HG02970 (cell line): ENCODE measurements at regions not wholly inside any gene's neighbourhood (a gene's known extent, or its start where the extent isn't known, plus 50 kb on each side); places are given as distances from the start of the nearest gene placed in this dataset.

Source experiments
- ATAC-seq: cut with Tn5 transposase; IDR thresholded peaks from one replicate; pipeline ENCODE4 v1.9.1; 2021; ENCODE audit warnings: mild to moderate bottlenecking, moderate library complexity, moderate number of reproducible peaks; ENCODE audit not compliant: unreplicated experiment, low FRiP score

DNA sequence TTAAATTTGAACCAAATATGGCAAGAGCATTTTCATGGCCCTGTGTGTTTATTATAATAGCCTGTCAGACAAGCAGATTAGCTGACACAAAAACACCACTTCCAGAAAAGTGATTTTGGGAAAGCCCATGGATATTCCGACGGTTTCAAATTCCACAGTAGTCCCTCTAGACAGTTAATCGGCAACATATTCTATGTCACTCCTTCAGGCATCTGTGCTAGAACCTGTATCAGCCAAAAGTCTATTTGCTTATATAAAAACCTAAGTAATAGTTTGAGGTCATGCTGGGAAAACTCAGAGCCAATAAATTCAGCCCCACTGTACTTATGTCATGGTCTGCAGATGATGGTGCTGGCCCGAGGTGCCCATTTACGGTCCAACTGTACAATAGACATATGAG, 110.2 kb upstream of the ARHGEF26 start:
- ATAC-seq, result no peak

DNA sequence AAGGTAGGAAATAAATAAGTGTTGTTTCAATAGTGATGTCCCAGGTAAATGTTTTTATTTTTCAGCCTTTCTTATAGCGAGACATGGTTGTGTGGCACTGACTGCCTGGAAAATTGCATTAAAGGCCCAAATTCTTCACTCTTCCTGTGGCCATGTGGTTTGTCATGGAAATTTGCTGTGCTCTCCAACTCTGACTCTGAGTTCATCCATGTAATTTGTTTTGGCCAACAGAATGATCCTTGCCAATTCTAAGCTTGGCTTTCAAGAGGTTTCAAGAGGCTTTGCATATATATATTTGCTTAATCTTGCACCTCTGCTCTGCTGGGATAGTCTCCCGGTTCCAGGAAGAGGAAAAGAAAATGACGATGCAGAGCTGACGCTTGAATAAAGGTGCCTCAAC, 107.5 kb upstream of the ARHGEF26 start:
- ATAC-seq, result no peak

DNA sequence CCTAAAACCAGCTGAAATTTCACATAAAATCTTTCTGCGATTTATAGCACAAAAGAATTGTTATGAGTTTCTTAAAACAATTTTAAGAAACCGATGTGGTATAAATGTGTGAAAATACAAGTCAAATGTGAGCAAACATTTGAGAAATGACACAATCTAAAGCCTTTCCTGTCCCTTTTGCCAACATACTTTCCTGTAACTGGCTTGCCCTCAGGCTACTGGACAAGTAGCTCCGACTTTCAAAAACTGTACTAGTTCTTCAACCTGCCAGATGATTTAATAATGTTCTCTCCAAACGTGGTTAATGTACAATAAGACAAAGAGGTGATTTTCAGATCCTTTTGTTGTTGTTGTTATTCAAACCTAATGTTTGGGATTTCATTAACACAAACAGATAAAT, 105.9 kb upstream of the ARHGEF26 start:
- no peak for ATAC-seq

DNA sequence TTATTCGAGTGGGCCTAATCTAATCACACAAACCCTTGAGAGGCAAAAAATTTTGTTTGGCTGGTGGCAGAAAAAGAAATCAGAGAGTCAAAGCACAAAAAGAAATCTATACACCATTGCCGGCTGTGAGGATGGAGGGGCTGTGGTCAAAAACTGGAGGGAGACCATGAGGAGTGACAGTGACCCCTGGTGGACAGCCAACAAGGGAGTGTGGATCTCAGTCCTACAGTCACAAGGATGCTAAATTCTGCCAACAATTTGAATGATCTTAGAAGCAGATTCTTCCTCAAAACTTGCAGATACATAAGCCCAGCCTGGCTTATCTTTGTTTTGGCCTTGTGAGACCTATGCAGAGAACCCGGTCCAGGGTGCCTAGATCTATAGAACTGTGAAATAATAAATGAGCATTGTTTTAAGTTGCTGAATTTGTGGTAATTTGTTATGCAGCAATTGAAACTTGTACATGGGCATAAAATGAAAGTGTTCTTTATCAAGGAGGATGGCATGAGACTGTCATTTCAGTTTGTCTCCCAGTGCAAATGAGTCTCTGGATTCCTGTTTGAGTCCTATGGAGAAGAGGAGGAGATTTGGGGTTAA, 103.0 kb upstream of the ARHGEF26 start:
- ATAC-seq, result no peak

DNA sequence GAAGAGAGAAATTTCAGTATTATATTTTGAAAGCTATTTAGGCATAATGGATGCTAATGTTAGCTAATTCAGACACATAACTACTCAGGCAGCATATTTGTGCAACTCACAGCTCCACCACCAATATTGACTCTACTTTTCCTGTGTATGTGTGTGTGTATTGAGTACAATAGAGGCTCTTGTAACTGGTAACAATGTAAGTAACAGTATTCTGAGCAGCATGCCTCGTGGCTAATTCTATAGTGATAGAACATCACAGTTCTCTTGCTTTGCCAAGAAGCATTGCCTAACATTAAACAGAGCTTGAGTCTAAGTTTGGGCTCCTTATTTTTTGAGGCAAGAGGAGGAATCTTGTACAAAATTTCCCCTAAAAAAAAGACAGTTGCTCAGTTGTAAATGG, 98.6 kb upstream of the ARHGEF26 start:
- no peak for ATAC-seq

DNA sequence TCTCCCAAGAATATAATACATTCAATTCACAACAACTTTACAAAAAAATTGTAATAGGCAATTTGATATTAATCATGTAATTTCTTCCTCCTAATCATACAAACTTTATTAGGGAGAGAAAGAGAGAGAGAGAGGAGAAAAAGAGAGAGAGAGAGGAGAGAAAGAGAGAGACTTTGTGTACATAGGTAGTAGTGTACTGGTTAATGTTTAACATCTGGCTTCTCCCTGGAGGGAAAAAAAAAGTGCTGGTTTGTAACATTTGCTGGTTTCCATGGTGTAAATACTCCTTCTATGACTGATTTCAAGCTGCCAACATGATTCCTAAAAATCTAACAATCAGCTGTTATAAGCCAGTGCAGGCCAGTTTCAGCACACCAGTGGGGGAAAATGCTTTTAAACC, 98.0 kb upstream of the ARHGEF26 start:
- no peak for ATAC-seq

DNA sequence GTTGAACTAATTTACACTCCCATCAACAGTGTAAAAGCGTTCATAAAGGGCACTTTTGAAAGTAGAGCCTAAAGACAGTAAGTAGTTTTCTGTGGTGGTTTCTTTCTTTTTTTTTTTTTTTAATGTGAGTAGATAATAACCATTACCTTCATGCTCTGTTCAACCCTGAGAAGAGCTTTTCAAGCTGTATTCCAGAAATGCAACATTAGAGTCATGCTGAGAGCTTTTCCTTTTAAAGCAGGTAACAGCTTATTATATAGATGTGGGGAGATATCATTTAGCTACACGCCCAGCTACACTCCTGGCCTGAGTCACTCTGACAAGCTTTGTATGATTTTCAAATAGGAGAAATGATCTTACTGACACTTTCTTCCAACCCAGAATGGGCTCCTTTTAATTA, 96.2 kb upstream of the ARHGEF26 start:
- ATAC-seq, result no peak

DNA sequence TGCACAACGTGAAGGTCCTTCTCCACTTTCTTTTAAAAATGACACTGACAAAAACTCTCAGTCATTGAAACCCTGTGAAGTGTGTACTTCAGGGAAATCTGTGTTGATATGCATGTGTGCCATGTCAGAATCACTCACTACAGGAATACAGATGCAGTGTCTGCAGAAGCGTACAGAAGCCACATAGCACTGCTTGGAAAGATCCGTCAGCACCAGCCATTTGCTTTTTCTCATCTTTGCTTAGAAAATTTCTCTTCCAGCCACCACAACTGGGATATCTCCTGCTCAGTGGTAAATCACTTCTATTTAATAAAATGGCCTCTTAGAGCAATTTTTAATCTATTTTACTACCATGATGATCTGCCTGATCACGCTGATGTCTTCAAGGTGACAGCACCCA, 91.3 kb upstream of the ARHGEF26 start:
- ATAC-seq, result no peak

DNA sequence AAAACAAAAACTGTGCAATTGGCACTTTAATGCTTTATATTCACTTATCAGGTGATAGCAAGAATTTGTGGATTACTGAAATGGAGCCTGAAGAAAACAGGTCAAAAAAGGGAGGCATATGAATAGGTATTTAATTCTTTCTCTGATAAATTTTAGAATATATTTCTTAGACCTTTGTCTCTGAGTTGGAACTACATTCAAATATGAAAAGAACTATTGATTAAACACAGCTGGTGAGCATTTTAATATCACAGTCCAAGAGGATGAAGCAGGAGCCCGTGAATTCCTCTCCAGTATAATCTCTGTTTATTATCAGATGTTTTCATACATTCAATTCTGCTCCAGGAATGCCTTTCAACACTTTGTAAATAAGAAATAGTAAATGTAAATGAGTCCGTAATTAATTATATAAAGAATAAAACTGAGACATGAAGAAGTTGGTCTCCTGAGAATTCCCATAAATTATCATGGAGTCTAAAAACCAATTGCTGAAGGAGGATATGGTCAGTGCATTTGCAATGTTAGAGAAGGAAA, 86.3 kb upstream of the ARHGEF26 start:
- no peak for ATAC-seq

DNA sequence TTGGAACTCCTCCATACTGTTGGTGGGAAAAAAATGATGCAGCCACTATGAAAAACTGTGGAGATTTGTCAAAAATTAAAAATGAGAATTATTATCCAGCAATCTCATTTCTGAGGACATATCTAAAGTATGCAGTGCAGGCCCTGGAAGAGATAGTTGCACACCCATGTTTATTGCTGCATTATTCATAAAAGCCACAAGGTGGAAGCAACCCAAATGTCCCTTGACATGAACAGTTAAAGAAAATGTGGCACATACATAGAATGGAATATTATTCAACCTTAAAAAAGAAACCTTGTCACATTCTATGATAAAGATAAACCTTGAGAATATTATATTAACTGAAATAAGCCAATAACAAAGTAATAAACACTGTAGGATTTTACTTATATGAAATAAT, 80.9 kb upstream of the ARHGEF26 start:
- no peak for ATAC-seq

DNA sequence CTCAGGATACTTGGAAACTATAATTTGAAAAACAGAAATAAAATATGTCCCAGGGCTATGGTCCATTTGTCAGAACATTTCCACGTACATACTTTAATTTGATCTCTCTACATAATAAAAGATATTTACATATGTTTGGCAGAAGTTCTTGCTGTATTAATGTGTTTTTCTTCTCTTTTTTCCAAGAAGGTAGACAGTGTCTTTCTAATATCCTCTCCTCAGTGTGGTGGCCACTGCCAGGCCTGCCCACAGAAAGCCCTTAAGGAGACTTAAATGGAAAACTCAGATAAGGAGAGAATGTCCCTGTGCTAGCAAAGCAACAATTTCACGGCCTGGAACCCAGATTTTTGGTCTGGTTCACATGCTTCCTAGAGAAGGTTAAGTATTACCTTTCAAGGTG, 76.5 kb upstream of the ARHGEF26 start:
- no peak for ATAC-seq

DNA sequence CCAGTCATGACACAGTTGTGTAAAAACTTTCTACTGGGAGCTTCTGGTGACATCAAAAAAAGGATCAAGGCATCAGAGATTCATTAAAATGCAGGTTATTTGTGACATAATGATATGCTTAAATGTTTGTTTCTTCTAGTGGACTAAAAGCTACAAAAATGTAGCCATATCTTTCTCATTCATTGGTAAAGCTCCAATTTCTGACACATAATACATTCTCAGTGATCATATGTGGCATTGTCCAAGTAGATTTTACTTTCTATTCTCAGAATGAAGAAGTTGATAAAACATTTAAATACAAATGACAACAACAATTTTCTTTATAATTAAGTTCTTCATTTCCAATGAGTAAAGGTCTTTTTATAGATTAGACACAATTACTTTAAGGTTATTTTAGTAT, 71.0 kb upstream of the ARHGEF26 start:
- no peak for ATAC-seq

DNA sequence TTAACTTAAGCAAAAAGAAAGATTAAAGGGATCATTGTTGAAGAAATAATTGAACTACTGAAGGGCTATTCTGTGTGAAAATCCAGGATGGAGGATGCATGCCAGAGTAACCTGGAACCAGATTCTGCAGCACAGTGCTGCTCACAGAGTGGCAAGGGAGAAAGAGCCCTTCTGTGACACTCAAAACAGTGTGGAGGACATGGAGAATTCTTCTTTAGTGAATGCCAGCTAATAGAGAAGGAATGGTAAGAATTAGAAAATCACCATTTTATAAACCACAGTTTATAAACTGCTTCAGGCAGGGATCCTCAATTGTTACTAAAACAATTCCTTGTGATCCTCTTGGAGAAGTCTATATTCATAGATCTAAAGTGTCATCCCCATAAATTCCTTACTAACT, 70.4 kb upstream of the ARHGEF26 start:
- no peak for ATAC-seq

DNA sequence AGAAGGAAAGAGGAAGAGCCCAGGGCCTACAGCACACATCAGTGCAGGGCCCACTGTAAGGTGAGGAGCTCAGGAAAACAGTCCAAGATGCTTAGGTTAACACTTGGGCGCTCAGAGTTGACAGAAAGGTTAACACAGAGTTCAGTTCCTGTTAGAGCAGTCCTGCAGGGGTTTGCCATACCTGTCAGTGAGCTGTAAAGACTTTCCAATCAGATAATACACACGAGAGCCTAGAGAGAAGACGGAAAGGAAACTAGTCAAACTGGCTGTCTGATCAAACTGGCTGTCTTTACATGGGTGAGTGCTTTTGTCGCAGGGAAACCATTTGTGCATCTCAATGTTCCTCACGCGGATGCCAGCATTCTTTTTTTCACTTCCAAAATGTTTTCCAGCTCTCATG, 61.4 kb upstream of the ARHGEF26 start:
- ATAC-seq, result no peak

DNA sequence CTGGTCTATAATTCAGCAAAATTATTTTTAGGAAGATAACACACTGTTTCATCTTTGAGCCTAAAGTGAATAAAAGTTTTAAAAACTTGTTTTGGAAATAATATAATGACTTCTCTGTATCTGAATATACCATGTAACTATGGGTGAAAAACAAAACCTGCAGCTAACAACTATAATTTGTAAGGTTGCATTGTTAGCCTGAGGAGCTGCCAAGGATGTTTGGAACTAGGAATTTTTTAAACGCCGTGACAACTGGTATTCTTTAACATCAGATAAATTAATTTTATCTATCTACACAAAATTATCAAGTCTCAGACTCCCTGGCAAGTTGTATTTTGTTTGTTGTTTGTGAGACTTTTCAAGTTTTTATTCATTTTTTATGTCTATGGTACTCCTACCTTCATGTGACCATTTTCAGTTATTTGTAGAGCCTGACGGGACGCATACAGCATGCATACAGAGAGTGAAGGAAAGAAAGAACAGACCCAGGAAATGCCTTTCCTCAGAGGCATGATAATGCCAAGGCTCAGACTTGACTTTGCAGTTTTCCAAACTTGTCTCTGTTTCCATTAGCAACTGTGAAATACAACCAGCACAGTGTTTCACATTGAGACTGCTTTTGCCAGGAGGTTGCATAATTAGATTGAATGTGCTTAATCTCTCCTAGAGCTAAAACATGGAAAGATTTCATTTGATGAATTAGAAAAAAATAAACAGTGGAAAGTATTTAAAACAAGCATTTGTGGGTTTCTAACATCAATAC, 60.8 kb upstream of the ARHGEF26 start:
- ATAC-seq, result no peak

DNA sequence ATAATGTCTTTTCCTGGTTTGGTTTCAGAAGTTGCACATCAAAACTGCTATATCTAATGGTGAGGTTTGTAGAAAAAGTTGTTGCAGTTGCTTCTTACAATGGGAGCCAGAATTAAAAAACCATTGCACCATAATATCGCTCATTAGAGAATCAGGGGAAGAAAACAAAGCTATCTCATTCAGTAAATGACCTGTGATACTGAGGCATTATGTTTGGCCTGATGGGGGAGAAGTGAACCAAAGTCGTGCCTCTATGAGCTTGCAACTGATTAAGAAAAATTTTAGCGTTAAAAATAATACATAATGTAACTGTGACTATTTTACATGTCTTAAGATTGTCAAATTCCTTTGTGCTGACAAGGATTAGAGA, 60.2 kb upstream of the ARHGEF26 start:
- no peak for ATAC-seq

DNA sequence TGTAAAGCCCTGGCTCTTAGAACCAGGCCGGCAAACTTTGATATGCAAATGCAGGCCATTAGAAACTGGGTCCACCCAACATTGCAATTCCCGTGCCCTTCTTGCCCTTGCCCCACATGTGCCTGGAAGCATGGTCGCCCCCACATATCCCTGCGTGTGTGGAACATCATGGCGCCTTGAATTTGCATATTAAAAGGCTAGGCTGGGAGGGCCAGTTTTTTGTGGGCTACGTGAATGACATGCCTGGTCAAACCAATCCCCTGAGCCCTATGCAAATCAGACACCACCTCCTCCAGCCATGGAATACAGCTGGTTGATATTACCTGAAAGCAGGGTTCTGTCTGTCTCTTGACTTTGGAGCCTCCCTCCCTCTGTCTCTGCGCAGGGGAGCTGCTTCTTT, 58.7 kb upstream of the ARHGEF26 start:
- no peak for ATAC-seq

DNA sequence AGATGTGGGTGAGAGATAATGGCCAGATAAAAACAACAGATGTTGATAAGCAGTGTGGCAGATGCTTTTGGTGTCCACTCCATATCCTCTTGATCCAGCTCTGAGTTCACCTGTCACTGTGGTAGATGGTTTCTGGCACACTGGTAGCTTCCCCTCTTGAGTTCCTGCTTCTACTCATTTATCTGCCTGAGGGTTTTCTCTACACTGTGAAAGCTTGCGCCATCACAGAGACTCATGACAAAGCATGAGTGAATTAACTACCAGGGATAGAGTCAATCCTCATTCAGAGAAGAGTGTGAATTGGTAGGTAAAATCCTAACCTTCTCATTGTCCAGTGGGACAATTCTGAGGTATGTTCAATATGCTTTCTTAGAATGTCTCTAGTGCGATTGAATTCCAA, 50.0 kb upstream of the ARHGEF26 start:
- ATAC-seq, result no peak
